ENCODE measurements at regions not wholly inside any gene's neighbourhood (a gene's known extent, or its start where the extent isn't known, plus 50 kb on each side); places are given as distances from the start of the nearest gene placed in this dataset.
"Not testable (repeated sequence)": the region's sequence is repeated elsewhere in the genome, so short reads cannot be mapped to it uniquely, and the experiment has no call there.

GRCh38 chr3:174462916-174463315, 396.2 kb upstream of the NAALADL2 start:
- no peak for DNase-seq

DNA sequence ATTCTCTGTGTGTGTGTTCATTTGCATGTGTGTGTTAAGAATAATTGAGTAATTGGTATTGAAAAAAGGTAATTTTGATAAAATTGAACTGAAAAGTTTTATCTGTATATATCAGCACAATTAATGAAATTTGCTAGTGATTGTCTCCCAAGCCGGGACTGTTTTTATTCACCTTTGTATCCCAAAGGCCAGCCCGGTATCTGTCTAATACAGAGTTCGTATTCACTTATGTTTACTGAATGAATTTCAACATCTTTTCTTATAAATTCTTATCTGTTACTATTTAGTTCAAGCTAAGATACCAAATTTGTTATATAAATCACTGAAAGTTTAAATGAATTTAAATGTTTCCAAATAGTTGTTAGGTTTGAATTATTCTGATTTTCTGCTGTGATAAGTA, 394.0 kb upstream of the NAALADL2 start:
- DNase-seq = no peak

DNA sequence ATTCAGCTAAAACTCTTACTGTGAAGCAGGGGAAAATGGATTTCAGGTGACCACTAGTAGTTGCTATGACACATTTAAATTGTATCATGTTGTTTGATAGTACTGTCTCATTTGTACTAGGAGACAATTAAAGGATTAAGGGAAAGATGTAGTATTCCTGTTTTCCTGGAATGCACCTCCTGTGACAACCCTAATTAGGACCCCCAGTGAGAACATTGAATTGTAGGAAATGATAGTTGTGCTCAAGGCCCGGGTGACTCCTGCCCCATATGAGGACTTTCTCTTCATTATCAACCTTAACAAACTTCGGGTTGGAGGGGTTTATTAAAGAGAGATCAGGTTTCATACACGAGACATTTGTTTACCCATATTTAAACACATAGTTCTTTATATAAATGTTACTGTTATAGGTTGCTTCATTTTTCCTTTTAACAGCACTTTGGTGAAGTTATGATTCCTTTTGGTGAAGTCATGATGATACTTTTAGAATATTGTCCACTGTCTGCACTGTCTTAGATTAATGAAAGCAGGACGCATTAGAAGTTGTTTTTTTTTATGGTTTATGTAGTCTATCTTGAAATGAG, 392.6 kb upstream of the NAALADL2 start:
- no peak for DNase-seq

GRCh38 chr3:174477491-174477890, 381.6 kb upstream of the NAALADL2 start:
- no peak for DNase-seq

- no peak for DNase-seq
Observed at GRCh38 chr3:174480767-174481166, 378.4 kb upstream of the NAALADL2 start.

DNA sequence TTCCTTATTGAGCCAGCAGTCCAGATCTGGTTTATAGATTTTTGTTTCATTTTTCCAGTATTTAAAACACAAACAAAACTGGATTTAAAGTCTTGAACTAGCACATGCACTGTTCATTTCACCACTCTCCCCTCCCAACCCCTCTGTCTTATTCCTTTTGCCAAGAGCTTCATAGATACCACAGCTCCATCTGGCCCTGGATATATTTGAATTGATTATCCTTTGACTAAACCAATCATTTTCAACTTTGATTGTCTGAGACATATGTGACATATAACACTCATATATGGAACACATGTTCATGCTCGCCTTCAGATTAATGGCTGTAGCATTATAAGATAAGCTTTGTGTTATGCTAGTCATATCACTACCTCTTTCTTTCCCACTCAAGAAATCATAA, 376.6 kb upstream of the NAALADL2 start:
- DNase-seq = no peak

- peak; percentile 16 for DNase-seq
Observed at GRCh38 chr3:174483254-174483653, 375.9 kb upstream of the NAALADL2 start.

DNA sequence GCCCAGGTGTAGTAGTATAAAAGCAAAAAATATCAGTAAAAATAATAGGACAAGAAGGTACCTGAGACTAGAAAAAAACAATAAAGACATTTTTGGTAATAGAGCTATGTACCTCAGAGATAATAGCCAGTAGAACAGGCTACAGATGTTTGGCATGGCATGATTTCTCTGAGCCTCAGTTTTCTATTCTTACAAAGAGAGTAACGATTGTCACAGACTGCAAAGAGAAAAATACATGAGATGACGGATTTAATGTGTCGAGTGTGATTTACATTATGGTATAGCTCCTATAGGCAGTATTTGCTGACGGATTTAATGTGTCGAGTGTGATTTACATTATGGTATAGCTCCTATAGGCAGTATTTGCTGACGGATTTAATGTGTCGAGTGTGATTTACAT, 375.3 kb upstream of the NAALADL2 start:
- not testable (repeated sequence) for DNase-seq

- no peak for DNase-seq
Observed at GRCh38 chr3:174488527-174488926, 370.6 kb upstream of the NAALADL2 start.

DNA sequence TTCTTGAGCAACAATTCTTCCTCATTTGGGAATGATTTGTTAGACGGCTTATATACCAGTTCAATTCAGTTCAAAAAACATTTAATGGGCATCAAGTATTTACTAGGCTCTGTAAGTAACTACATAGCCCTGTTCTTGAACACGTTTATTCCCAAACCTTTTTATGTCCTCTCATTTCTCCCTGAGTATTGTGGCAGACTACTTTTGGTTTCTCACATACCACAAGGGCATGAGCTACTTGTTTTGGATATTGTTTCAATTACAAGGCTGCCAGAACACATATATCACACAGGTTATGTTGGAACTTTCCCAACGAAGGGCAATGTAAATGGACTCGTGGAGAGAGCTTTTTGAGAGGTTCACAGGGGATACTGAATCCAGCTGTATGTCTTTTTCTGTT, 363.8 kb upstream of the NAALADL2 start:
- peak; percentile 1 for DNase-seq

- DNase-seq = no peak
Observed at GRCh38 chr3:174495928-174496327, 363.2 kb upstream of the NAALADL2 start.

DNA sequence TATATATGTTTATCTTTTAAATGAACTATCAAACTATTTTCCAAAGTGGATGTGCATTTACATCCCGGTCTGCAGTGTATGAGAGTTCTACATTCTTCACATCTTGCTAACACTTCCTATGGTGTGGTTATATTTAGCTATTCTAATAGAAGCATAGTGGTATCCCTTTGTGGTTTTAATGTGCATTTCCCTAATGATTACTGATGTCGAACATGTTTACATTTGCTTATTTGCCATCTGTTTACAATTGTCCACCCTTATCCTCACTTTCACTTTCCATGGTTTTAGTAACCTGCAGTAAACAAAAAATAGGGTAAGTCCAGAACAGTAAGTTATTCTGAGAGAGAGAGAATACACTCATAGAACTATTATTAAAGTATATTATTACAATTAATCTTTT, 360.5 kb upstream of the NAALADL2 start:
- no peak for DNase-seq

GRCh38 chr3:174505266-174505665, 353.9 kb upstream of the NAALADL2 start:
- no peak for DNase-seq

- DNase-seq = no peak
Observed at GRCh38 chr3:174524203-174524602, 334.9 kb upstream of the NAALADL2 start.

GRCh38 chr3:174529298-174529697, 329.8 kb upstream of the NAALADL2 start:
- DNase-seq = no peak

DNA sequence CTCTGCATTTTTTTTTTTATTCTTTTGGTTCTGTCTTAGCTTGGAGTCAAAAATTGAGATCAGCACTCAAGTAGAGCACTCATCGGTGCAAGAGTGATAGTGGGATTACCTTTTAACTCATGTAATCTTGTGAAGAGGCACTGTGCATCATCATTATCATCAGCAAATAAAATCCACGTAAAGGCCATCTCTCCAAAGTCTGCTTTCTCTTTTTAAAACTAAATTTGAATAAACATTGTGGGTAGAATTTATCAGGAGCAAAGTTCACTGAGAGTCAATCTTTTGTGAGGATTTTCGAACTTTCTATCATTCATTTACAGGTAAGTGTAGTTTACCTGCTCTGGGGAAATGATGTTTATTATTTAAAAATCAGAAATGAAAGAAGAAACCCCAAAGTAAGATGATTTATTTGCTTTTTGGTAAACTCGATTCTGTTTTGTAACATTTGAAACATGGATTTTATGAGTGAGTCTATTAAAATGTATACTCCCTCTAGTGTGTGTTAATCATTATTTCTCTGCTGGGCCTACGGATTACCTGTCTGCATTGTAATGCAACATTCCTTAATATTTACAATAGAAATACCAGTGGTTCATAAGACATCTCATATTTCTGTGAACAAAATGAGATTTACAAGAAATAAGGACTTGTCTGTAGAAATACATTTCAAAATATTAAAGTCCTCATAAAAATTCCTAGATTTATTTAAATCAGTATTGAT, 327.7 kb upstream of the NAALADL2 start:
- DNase-seq = no peak

- no peak for DNase-seq
Observed at GRCh38 chr3:174532216-174532615, 326.9 kb upstream of the NAALADL2 start.

DNA sequence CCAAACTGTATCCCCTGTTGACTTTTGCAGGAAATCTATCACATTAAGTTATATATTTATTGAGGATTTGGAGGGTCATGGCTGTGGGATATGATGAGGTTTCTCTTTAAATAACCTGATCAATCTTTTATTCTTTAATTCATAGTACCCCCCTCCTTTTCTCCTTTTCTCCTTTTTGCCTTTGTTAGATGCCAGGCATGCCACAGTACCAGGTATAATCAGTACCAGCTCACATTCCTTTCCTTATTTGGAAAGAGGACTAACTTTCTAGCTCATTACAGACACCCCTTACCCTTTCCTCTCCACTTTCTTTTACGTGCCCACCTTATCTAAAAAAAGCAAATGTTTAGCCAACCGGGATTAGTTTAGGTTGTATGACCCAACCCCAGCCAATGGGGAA, 326.4 kb upstream of the NAALADL2 start:
- no peak for DNase-seq

GRCh38 chr3:174533286-174533685, 325.8 kb upstream of the NAALADL2 start:
- no peak for DNase-seq

DNA sequence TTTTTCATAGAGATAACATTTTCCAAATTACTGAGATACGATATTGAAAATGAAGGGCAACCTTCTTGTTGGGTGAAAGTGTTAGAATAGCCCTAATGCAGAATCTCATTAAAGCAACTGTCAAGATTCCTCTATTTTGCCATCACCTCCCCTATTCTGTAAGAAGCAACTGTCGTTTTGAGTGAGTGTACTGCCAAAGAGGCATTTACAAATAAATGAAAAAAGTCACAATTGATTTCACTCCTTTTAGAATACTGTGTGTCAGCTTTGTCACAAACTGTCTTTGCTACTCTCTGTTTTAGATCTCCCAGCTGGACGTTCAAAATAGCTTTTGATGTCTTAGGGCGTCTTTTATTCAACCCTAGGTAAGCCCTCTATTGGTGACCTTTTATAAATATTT, 322.8 kb upstream of the NAALADL2 start:
- DNase-seq = no peak

GRCh38 chr3:174538151-174538550, 321.0 kb upstream of the NAALADL2 start:
- no peak for DNase-seq

GRCh38 chr3:174540116-174540908, 318.8 kb upstream of the NAALADL2 start:
- DNase-seq = no peak

GRCh38 chr3:174541708-174542315, 317.3 kb upstream of the NAALADL2 start:
- no peak for DNase-seq

All from MV-4-11 (cell line).